ENCODE measurements at regions not wholly inside any gene's neighbourhood (a gene's known extent, or its start where the extent isn't known, plus 50 kb on each side); places are given as distances from the start of the nearest gene placed in this dataset.

DNA sequence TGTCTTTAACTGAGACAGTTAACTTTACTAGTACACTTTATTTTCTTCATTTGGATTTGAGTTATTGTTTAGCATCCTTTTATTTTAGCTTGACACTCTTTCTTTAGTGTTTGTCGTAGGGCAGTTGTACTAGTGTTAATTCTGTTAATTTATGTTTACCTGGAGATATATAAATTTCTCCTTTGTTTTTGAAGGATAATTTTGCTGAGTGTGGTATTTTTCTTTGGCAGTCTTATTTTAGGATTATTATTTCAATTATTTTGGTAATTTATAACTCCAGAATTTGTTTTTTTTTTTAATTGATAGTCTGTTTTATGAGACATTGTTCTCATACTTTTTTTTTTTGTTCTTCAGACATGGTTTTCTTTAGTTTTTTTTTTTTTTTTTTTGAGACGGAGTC is 73.8 kb upstream of the CHODL start:
- TF ChIP-seq, protein P1, sequence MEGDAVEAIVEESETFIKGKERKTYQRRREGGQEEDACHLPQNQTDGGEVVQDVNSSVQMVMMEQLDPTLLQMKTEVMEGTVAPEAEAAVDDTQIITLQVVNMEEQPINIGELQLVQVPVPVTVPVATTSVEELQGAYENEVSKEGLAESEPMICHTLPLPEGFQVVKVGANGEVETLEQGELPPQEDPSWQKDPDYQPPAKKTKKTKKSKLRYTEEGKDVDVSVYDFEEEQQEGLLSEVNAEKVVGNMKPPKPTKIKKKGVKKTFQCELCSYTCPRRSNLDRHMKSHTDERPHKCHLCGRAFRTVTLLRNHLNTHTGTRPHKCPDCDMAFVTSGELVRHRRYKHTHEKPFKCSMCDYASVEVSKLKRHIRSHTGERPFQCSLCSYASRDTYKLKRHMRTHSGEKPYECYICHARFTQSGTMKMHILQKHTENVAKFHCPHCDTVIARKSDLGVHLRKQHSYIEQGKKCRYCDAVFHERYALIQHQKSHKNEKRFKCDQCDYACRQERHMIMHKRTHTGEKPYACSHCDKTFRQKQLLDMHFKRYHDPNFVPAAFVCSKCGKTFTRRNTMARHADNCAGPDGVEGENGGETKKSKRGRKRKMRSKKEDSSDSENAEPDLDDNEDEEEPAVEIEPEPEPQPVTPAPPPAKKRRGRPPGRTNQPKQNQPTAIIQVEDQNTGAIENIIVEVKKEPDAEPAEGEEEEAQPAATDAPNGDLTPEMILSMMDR (IDR thresholded peaks at IDR 0.05): no peak
- TF ChIP-seq POLR2AphosphoS5 (IDR thresholded peaks at IDR 0.05; ENCODE audit: low read depth, low read length): no peak
